ENCODE measurements at regions not wholly inside any gene's neighbourhood (a gene's known extent, or its start where the extent isn't known, plus 50 kb on each side); places are given as distances from the start of the nearest gene placed in this dataset.

DNA sequence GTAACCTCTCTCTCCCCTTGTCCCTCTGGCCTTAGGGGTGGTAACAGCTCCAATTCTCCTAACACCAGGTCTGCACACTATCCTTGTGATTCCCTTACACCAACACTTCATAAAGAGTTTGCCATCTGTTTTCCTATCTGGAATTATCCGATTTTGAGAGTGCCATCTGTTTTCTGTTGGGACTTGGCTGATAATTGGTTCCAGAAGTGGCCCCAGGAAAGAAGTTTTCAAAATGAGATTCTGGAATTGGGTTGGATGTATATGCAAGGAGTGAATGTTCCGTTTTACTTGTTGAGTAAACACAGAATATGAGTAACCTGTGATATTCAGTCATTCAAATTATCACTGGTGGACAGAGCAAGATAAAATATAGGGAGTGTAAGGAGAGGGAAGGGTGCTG is 134.1 kb upstream of the HS3ST3A1 start:
- DNase-seq (ENCODE audit: low spot score) (no peak), ATAC-seq (no peak)
- Mint-ChIP-seq H3K27me3 (ENCODE audit: low read depth) (no peaks in the 10 kb centered on the region; the same call in none of the 2 replicates), H3K27ac (no peak overlapping the region), H3K4me1 (no peaks in the 10 kb centered on the region), H3K9me3 (peaks cover 31% of the 10 kb centered on the region), H3K4me3 (no peak overlapping the region), H3K36me3 (peaks cover 19% of the 10 kb centered on the region)
- ChIA-PET POLR2A (no interaction called here), CTCF (interaction anchor here (0.6 to 1.3 kb wide), 7 partner anchors 14 to 704 kb away, joined by 3 to 5 read pairs (median 3); partner anchors contain the start of gene HS3ST3B1)
- TF ChIP-seq, protein P1, sequence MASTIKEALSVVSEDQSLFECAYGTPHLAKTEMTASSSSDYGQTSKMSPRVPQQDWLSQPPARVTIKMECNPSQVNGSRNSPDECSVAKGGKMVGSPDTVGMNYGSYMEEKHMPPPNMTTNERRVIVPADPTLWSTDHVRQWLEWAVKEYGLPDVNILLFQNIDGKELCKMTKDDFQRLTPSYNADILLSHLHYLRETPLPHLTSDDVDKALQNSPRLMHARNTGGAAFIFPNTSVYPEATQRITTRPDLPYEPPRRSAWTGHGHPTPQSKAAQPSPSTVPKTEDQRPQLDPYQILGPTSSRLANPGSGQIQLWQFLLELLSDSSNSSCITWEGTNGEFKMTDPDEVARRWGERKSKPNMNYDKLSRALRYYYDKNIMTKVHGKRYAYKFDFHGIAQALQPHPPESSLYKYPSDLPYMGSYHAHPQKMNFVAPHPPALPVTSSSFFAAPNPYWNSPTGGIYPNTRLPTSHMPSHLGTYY (CRISPR knock-in tag; IDR thresholded peaks at IDR 0.05): no peak
- TF ChIP-seq RELA (CRISPR knock-in tag; IDR thresholded peaks at IDR 0.05; ENCODE audit: borderline replicate concordance) (no peak), NR1H2 (CRISPR knock-in tag; IDR thresholded peaks at IDR 0.05) (no peak)

GRCh38 chr17:13736916-13737315 is 135.2 kb upstream of the HS3ST3A1 start:
- no peaks in the 10 kb centered on the region; the same call in 1 of the 2 replicates for H3K27me3 Mint-ChIP-seq (ENCODE audit: low read depth)
- peaks cover 24% of the 10 kb centered on the region for H3K9me3 Mint-ChIP-seq
- CTCF ChIA-PET: no interaction called here
- no peak overlapping the region for H3K27ac Mint-ChIP-seq
- no peaks in the 10 kb centered on the region for H3K4me1 Mint-ChIP-seq
- no peak for DNase-seq (ENCODE audit: low spot score)
- no peak overlapping the region for H3K4me3 Mint-ChIP-seq
- POLR2A ChIA-PET: interaction anchor here (0.6 kb wide), 1 partner anchor 27 kb away, joined by 6 read pairs; no protein-coding TSS in a partner anchor
- no peak for TF ChIP-seq TEAD4 (CRISPR knock-in tag; IDR thresholded peaks at IDR 0.05)
- no peak for TF ChIP-seq ATF1 (CRISPR knock-in tag; IDR thresholded peaks at IDR 0.05)
- TF ChIP-seq ATF2 (CRISPR knock-in tag; IDR thresholded peaks at IDR 0.05; ENCODE audit: borderline replicate concordance, low read depth): no peak
- TF ChIP-seq, protein P2, sequence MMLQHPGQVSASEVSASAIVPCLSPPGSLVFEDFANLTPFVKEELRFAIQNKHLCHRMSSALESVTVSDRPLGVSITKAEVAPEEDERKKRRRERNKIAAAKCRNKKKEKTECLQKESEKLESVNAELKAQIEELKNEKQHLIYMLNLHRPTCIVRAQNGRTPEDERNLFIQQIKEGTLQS (CRISPR knock-in tag; conservative IDR thresholded peaks at IDR 0.05): no peak
- TF ChIP-seq, protein P3, sequence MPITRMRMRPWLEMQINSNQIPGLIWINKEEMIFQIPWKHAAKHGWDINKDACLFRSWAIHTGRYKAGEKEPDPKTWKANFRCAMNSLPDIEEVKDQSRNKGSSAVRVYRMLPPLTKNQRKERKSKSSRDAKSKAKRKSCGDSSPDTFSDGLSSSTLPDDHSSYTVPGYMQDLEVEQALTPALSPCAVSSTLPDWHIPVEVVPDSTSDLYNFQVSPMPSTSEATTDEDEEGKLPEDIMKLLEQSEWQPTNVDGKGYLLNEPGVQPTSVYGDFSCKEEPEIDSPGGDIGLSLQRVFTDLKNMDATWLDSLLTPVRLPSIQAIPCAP (CRISPR knock-in tag; IDR thresholded peaks at IDR 0.05): no peak
- ATAC-seq: no peak
- peaks cover 19% of the 10 kb centered on the region for H3K36me3 Mint-ChIP-seq

DNA sequence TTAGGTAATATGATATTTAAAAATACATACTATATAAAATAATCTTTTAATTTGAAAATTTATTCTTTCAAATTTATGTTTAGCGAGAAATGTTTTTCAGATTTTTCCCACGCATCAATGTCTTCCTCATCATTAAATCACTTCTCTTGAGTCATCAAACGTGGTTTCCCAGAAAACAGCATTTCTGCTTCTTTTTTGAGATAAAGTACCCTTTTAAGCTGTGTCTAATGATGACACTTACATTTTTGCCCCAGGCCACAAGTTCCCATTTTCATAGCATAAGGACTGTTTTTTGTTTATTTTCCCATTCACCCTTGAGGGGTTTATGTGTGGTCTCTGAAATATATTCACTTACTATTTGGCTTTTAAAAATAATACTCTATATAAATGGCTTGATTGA is 139.0 kb upstream of the HS3ST3A1 start:
- Mint-ChIP-seq H3K36me3 (peaks cover 3% of the 10 kb centered on the region; the same call in 1 of the 2 replicates), H3K27me3 (ENCODE audit: low read depth) (no peaks in the 10 kb centered on the region; the same call in 1 of the 2 replicates), H3K4me3 (no peak overlapping the region), H3K9me3 (peaks cover 9% of the 10 kb centered on the region), H3K27ac (no peak overlapping the region), H3K4me1 (peaks cover 4% of the 10 kb centered on the region; the same call in 1 of the 2 replicates)
- ChIA-PET CTCF (no interaction called here), POLR2A (no interaction called here)
- no peak for ATAC-seq
- no peak for DNase-seq (ENCODE audit: low spot score)
- TF ChIP-seq, protein P4, sequence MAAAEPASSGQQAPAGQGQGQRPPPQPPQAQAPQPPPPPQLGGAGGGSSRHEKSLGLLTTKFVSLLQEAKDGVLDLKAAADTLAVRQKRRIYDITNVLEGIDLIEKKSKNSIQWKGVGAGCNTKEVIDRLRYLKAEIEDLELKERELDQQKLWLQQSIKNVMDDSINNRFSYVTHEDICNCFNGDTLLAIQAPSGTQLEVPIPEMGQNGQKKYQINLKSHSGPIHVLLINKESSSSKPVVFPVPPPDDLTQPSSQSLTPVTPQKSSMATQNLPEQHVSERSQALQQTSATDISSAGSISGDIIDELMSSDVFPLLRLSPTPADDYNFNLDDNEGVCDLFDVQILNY (CRISPR knock-in tag; IDR thresholded peaks at IDR 0.05): no peak
- no peak for TF ChIP-seq TP53 (CRISPR knock-in tag; IDR thresholded peaks at IDR 0.05)
- no peak for TF ChIP-seq ZNF317 (CRISPR knock-in tag; IDR thresholded peaks at IDR 0.05; ENCODE audit: borderline replicate concordance, low read depth)
- no peak for TF ChIP-seq NFYB (CRISPR knock-in tag; conservative IDR thresholded peaks at IDR 0.05; ENCODE audit: low read depth)
- no peak for TF ChIP-seq JAZF1 (CRISPR knock-in tag; IDR thresholded peaks at IDR 0.05)
- TF ChIP-seq, protein P5, sequence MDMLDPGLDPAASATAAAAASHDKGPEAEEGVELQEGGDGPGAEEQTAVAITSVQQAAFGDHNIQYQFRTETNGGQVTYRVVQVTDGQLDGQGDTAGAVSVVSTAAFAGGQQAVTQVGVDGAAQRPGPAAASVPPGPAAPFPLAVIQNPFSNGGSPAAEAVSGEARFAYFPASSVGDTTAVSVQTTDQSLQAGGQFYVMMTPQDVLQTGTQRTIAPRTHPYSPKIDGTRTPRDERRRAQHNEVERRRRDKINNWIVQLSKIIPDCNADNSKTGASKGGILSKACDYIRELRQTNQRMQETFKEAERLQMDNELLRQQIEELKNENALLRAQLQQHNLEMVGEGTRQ (CRISPR knock-in tag; IDR thresholded peaks at IDR 0.05): no peak
- TF ChIP-seq PRRX2 (CRISPR knock-in tag; IDR thresholded peaks at IDR 0.05): no peak
- TF ChIP-seq FOXK1 (CRISPR knock-in tag; IDR thresholded peaks at IDR 0.05): no peak
- TF ChIP-seq, protein P1 (CRISPR knock-in tag; IDR thresholded peaks at IDR 0.05): no peak
- no peak for TF ChIP-seq CREB1 (CRISPR knock-in tag; IDR thresholded peaks at IDR 0.05)
- TF ChIP-seq FOXP1 (CRISPR knock-in tag; IDR thresholded peaks at IDR 0.05; ENCODE audit: borderline replicate concordance): no peak
- no peak for TF ChIP-seq ZBTB21 (CRISPR knock-in tag; IDR thresholded peaks at IDR 0.05; ENCODE audit: borderline replicate concordance)
- TF ChIP-seq NR1H2 (CRISPR knock-in tag; IDR thresholded peaks at IDR 0.05): no peak
- TF ChIP-seq, protein P6, sequence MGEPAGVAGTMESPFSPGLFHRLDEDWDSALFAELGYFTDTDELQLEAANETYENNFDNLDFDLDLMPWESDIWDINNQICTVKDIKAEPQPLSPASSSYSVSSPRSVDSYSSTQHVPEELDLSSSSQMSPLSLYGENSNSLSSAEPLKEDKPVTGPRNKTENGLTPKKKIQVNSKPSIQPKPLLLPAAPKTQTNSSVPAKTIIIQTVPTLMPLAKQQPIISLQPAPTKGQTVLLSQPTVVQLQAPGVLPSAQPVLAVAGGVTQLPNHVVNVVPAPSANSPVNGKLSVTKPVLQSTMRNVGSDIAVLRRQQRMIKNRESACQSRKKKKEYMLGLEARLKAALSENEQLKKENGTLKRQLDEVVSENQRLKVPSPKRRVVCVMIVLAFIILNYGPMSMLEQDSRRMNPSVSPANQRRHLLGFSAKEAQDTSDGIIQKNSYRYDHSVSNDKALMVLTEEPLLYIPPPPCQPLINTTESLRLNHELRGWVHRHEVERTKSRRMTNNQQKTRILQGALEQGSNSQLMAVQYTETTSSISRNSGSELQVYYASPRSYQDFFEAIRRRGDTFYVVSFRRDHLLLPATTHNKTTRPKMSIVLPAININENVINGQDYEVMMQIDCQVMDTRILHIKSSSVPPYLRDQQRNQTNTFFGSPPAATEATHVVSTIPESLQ (CRISPR knock-in tag; IDR thresholded peaks at IDR 0.05): no peak
- no peak for TF ChIP-seq MXD4 (CRISPR knock-in tag; IDR thresholded peaks at IDR 0.05; ENCODE audit: borderline replicate concordance)
- TF ChIP-seq NFATC4 (CRISPR knock-in tag; IDR thresholded peaks at IDR 0.05): no peak
- TF ChIP-seq ZNF138 (CRISPR knock-in tag; conservative IDR thresholded peaks at IDR 0.05): no peak

All from WTC11 (cell line).